ENCODE measurements at regions not wholly inside any gene's neighbourhood (a gene's known extent, or its start where the extent isn't known, plus 50 kb on each side); places are given as distances from the start of the nearest gene placed in this dataset.

DNA sequence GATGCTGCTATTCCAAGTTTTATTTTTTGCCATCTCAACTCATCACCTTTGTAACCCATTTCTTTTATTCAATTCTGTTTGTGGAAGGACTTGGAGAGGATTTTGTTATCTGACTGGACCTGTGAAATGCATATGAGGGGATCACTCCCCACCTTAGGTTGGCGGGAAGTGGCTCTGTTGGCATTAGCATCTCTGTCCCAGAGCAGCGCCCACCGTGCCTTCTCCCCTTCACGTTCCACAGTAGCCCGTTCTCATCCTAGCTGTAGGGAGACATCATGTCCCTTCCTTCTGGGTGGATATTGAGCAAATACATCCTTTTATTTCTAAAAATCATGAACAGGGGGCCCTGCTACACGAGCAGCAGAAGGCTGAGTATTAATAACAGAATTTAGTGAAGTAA lies 330.4 kb downstream of the RFC3 start:
- Histone ChIP-seq H3K4me3 (ENCODE audit: low read depth, low read length) (no peak overlapping the region), H3K9me3 (ENCODE audit: control insufficient read depth, insufficient read depth, low read length) (no peaks in the 10 kb centered on the region), H3K27me3 (ENCODE audit: control insufficient read depth, insufficient read depth, low read length) (no peaks in the 10 kb centered on the region), H3K36me3 (ENCODE audit: control insufficient read depth, insufficient read depth, low read length) (no peaks in the 10 kb centered on the region), H3K27ac (ENCODE audit: low read depth, low read length) (no peak overlapping the region), H3K4me1 (ENCODE audit: control insufficient read depth, insufficient read depth, low read length) (no peaks in the 10 kb centered on the region), H3K9ac (ENCODE audit: low read depth, low read length) (no peak overlapping the region)

DNA sequence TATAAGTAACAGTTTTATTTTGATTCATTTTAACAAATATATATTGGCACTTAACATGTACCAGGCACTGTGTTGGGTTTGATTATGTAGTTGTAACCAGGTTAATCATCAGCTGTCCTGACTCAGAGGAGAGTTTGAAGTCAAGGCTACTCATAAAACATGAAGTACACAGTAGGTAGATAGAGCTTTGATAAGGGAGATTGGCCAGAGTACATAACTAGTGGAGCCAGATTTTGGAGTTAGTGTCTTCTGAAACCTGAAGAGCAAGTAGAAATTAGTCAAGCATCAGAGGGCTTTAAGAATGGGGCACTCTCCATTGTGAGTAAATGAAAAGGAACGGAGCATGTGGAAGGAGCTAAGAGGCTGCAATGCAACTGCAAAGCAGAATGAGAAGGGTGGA lies 333.9 kb downstream of the RFC3 start:
- no peak overlapping the region for H3K27ac ChIP-seq (ENCODE audit: low read depth, low read length)

DNA sequence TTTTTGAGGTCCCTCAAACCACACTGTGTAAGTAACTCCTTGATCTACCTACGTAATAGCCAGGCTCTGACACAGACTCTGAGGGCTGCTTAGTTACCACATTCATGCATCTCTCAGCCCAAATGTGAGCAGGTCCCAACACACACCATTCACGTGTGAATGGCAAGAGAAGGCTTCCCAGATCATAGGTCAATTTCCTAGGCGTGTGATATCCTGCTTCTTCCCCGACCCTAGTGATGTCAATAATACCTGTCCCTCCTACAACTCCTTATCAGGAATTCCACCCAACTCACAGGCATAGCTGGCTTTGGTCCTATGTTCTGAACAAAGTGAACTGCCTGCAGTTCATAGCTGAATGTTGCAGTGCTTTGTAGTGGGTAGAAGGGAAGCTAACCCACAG lies 334.5 kb downstream of the RFC3 start:
- no peaks in the 10 kb centered on the region for H3K27me3 ChIP-seq (ENCODE audit: control insufficient read depth, insufficient read depth, low read length)
- no peaks in the 10 kb centered on the region for H3K9me3 ChIP-seq (ENCODE audit: control insufficient read depth, insufficient read depth, low read length)
- no peak overlapping the region for H3K4me3 ChIP-seq (ENCODE audit: low read depth, low read length)

More for the DNA sequence above, 333.9 kb downstream of the RFC3 start:
- no peaks in the 10 kb centered on the region for H3K36me3 ChIP-seq (ENCODE audit: control insufficient read depth, insufficient read depth, low read length)
- H3K9ac ChIP-seq (ENCODE audit: low read depth, low read length): no peak overlapping the region
- 0 out of 2 replicates have a peak, but pooled peaks cover 1% of the 10 kb centered on the region for H3K4me1 ChIP-seq (ENCODE audit: control insufficient read depth, insufficient read depth, low read length)
- no peaks in the 10 kb centered on the region for H3K9me3 ChIP-seq (ENCODE audit: control insufficient read depth, insufficient read depth, low read length)
- no peaks in the 10 kb centered on the region for H3K27me3 ChIP-seq (ENCODE audit: control insufficient read depth, insufficient read depth, low read length)
- H3K4me3 ChIP-seq (ENCODE audit: low read depth, low read length): no peak overlapping the region

DNA sequence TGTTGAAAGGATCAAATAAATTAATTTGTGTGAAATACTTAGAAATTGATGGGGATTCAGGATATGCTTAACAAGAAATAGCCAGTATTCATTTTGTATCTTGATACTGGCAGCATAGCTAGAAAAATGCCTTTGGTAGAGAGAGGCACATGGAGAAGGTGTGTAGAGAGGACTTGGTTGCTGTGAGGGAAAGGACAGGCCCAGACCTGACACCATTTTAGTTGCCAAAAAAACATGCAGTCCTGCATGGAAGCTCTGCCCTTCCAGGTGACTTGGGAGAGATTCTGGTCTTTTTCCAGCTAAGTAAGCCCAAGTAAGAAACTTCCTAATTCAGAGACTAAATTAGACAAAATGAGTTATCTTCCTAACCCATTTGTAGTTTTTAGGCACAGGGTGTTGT lies 335.0 kb downstream of the RFC3 start:
- peak overlapping the region; percentile 35 for H3K27ac ChIP-seq (ENCODE audit: low read depth, low read length)
- H3K4me1 ChIP-seq (ENCODE audit: control insufficient read depth, insufficient read depth, low read length): 0 out of 2 replicates have a peak, but pooled peaks cover 2% of the 10 kb centered on the region
- H3K36me3 ChIP-seq (ENCODE audit: control insufficient read depth, insufficient read depth, low read length): no peaks in the 10 kb centered on the region
- no peak overlapping the region for H3K9ac ChIP-seq (ENCODE audit: low read depth, low read length)
- H3K4me3 ChIP-seq (ENCODE audit: low read depth, low read length): no peak overlapping the region
- H3K9me3 ChIP-seq (ENCODE audit: control insufficient read depth, insufficient read depth, low read length): no peaks in the 10 kb centered on the region
- H3K27me3 ChIP-seq (ENCODE audit: control insufficient read depth, insufficient read depth, low read length): no peaks in the 10 kb centered on the region

More for the DNA sequence above, 334.5 kb downstream of the RFC3 start:
- 0 out of 2 replicates have a peak, but pooled peaks cover 2% of the 10 kb centered on the region for H3K4me1 ChIP-seq (ENCODE audit: control insufficient read depth, insufficient read depth, low read length)
- H3K36me3 ChIP-seq (ENCODE audit: control insufficient read depth, insufficient read depth, low read length): no peaks in the 10 kb centered on the region
- no peak overlapping the region for H3K27ac ChIP-seq (ENCODE audit: low read depth, low read length)
- no peak overlapping the region for H3K9ac ChIP-seq (ENCODE audit: low read depth, low read length)

DNA sequence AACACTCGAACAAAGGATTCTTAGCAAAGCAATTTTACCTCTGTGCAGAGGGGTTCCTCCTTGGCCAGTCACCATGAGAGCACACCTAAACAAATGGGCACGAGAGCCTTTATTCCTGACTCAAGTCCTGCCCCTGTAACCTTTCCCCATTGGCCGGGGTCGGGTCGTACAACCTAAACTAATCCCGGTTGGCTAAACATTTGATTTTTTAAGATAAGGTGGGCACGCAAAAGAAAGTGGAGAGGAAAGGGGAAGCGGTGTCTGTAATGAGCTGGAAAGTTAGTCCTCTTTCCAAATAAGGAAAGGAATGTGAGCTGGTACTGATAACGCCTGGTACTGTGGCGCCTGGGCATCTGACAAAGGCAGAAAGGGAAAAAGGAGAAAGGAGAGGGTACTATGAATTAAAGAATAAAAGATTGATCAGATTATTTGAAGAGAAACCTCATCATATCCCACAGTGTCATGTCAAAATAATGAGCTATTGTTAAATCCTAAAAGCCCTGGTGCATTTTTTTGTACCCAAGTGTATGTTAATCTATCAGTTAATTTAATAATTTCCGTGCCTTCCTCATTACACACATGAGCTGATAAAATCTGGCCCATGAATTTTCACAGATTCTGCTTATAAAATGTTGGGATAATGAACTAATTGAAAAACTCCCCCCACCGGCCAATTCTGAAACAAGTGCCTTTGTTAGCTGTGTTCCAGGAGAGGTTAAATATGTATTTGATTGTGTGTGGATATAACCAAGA lies 335.7 kb downstream of the RFC3 start:
- H3K9ac ChIP-seq (ENCODE audit: low read depth, low read length): no peak overlapping the region
- H3K9me3 ChIP-seq (ENCODE audit: control insufficient read depth, insufficient read depth, low read length): no peaks in the 10 kb centered on the region
- H3K36me3 ChIP-seq (ENCODE audit: control insufficient read depth, insufficient read depth, low read length): no peaks in the 10 kb centered on the region
- no peak overlapping the region for H3K4me3 ChIP-seq (ENCODE audit: low read depth, low read length)
- 0 out of 2 replicates have a peak, but pooled peaks cover 2% of the 10 kb centered on the region for H3K4me1 ChIP-seq (ENCODE audit: control insufficient read depth, insufficient read depth, low read length)
- no peaks in the 10 kb centered on the region for H3K27me3 ChIP-seq (ENCODE audit: control insufficient read depth, insufficient read depth, low read length)
- H3K27ac ChIP-seq (ENCODE audit: low read depth, low read length): peak overlapping the region; percentile 35

DNA sequence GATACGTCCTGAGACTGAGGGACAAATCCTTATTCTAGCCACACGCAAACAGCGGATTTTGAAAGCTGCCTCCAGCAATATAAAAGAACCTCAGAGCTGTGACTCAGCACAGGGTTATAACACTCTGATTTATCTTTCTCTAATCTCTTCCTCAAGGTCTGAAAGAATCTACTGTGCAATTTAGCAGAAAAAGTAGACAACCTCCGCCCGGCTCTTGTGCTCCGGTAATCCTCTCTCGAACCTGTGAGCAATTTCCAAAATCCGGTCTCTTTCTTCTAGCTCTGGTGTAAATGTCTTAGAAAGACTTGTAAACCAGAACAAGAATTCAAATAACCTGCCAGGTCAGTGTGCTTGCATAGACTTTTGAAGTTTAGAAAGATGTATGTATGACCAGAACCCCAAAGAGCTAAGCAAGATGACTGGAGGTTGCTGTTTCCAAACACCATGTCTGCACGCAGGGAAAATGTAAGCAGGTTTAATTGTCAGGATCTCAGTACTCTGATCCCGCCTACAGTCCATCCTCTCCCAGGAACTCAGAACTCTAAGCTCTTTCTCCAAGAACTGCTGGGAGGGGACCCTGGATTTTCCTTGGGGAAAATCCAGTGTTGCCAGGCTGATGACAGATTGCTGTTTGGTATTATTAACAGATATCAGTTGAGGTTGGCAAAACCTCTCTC lies 338.1 kb downstream of the RFC3 start:
- Histone ChIP-seq H3K36me3 (ENCODE audit: control insufficient read depth, insufficient read depth, low read length) (no peaks in the 10 kb centered on the region), H3K27me3 (ENCODE audit: control insufficient read depth, insufficient read depth, low read length) (no peaks in the 10 kb centered on the region), H3K9me3 (ENCODE audit: control insufficient read depth, insufficient read depth, low read length) (no peaks in the 10 kb centered on the region), H3K4me1 (ENCODE audit: control insufficient read depth, insufficient read depth, low read length) (0 out of 2 replicates have a peak, but pooled peaks cover 2% of the 10 kb centered on the region), H3K4me3 (ENCODE audit: low read depth, low read length) (no peak overlapping the region), H3K27ac (ENCODE audit: low read depth, low read length) (peak overlapping the region; percentile 76), H3K9ac (ENCODE audit: low read depth, low read length) (no peak overlapping the region)

DNA sequence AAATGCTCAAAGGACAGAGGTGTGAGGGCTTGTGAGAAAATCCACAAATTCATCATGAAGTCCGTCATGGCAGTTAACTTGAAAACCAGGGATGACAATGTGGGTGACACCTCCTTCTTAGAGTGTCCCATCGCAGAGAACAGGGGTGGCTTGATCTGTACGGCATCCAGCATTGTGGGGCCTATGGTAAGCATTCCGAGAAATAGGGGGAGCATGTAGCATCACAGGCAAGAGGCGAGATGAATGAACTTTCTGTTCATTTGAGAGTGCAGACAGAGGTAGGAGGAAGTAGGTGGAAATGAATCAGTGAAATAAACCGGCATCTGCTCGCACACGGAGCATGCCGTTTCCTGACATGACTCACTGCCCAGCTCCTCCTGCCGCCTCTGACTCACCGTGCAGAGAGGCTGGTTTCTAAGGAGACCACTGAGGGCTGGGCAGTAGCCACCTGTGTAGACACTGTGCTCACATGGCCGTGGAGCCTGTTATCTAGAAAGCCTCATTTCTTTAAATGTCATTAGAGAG lies 339.0 kb downstream of the RFC3 start:
- Histone ChIP-seq H3K27ac (ENCODE audit: low read depth, low read length) (peak overlapping the region; percentile 76), H3K36me3 (ENCODE audit: control insufficient read depth, insufficient read depth, low read length) (no peaks in the 10 kb centered on the region), H3K9me3 (ENCODE audit: control insufficient read depth, insufficient read depth, low read length) (no peaks in the 10 kb centered on the region), H3K9ac (ENCODE audit: low read depth, low read length) (no peak overlapping the region), H3K4me1 (ENCODE audit: control insufficient read depth, insufficient read depth, low read length) (peaks cover 7% of the 10 kb centered on the region), H3K4me3 (ENCODE audit: low read depth, low read length) (no peak overlapping the region), H3K27me3 (ENCODE audit: control insufficient read depth, insufficient read depth, low read length) (no peaks in the 10 kb centered on the region)

DNA sequence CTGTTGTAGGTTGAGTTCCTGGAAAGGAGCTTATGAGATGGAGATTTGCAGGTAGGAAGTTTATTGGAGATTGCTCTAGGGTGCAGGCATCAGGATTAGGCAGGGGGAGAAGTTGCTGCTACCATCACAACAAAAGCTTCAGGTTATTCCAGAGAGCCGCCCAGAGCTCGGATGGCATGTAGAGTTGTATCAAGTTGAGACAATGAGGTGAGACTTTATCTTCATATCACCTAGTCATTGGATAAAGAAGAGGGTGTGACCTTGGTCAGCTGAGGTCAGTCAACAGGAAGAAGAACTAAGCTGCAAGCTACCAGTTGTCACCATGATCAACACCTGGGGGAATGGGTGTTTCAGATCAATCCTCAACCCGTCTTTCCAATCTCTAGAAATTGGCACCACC lies 342.0 kb downstream of the RFC3 start:
- Histone ChIP-seq H3K36me3 (ENCODE audit: control insufficient read depth, insufficient read depth, low read length) (no peaks in the 10 kb centered on the region), H3K9me3 (ENCODE audit: control insufficient read depth, insufficient read depth, low read length) (no peaks in the 10 kb centered on the region), H3K27me3 (ENCODE audit: control insufficient read depth, insufficient read depth, low read length) (no peaks in the 10 kb centered on the region), H3K4me1 (ENCODE audit: control insufficient read depth, insufficient read depth, low read length) (peaks cover 27% of the 10 kb centered on the region), H3K27ac (ENCODE audit: low read depth, low read length) (no peak overlapping the region), H3K9ac (ENCODE audit: low read depth, low read length) (no peak overlapping the region), H3K4me3 (ENCODE audit: low read depth, low read length) (no peak overlapping the region)

DNA sequence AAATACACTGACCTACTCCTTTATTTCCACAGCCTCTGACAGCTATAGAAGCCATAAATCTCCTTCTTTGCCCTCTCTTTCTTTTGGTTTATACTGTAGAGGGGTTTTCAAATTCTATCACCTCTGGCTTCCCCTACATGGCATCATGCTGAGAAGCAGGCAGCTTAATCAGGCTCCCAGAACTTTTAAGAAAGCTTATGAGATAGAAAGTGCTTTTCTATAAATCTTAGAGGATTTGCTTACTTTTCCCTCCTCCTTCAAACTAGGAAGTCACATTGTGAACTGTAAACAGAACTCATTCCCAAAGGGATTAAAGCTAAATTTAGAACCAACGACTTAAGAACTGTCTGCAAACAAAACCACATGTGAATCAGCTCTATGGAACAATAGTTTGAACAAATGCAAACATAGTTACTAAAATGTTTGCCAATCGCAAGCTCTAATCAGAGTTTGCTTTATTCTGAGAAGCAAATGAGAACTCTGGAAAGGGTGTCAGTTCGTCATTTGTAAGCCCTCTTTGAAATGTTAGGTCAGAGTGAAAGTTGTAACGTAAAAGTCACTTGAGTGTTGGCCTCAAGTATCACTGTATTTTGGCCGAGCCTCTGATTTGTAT lies 344.1 kb downstream of the RFC3 start:
- Histone ChIP-seq H3K9me3 (ENCODE audit: control insufficient read depth, insufficient read depth, low read length) (no peaks in the 10 kb centered on the region), H3K27me3 (ENCODE audit: control insufficient read depth, insufficient read depth, low read length) (no peaks in the 10 kb centered on the region), H3K36me3 (ENCODE audit: control insufficient read depth, insufficient read depth, low read length) (no peaks in the 10 kb centered on the region), H3K9ac (ENCODE audit: low read depth, low read length) (no peak overlapping the region), H3K27ac (ENCODE audit: low read depth, low read length) (peak overlapping the region; percentile 71), H3K4me3 (ENCODE audit: low read depth, low read length) (no peak overlapping the region), H3K4me1 (ENCODE audit: control insufficient read depth, insufficient read depth, low read length) (peaks cover 25% of the 10 kb centered on the region)

DNA sequence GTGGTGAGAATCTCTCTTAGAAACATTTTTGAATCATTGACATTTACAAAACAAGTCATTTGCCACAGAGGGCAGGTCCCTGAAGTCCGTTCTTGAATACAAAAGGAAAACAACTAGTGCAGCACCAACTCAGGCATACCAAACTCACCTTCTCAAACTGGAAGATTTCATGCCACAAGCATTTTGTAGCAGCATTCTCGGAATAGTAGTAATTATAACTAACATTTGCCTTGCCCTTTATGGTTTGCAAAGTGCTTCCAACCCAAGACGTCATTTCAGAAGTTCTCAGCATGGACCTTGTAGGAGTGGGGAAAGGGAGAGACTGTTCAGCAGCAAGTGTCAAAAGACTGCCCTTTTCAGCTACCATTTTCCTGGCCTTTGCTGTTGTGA lies 344.6 kb downstream of the RFC3 start:
- peaks cover 25% of the 10 kb centered on the region for H3K4me1 ChIP-seq (ENCODE audit: control insufficient read depth, insufficient read depth, low read length)
- no peaks in the 10 kb centered on the region for H3K9me3 ChIP-seq (ENCODE audit: control insufficient read depth, insufficient read depth, low read length)
- H3K4me3 ChIP-seq (ENCODE audit: low read depth, low read length): no peak overlapping the region
- H3K36me3 ChIP-seq (ENCODE audit: control insufficient read depth, insufficient read depth, low read length): no peaks in the 10 kb centered on the region
- H3K27ac ChIP-seq (ENCODE audit: low read depth, low read length): peak overlapping the region; percentile 71
- H3K27me3 ChIP-seq (ENCODE audit: control insufficient read depth, insufficient read depth, low read length): no peaks in the 10 kb centered on the region
- H3K9ac ChIP-seq (ENCODE audit: low read depth, low read length): no peak overlapping the region

DNA sequence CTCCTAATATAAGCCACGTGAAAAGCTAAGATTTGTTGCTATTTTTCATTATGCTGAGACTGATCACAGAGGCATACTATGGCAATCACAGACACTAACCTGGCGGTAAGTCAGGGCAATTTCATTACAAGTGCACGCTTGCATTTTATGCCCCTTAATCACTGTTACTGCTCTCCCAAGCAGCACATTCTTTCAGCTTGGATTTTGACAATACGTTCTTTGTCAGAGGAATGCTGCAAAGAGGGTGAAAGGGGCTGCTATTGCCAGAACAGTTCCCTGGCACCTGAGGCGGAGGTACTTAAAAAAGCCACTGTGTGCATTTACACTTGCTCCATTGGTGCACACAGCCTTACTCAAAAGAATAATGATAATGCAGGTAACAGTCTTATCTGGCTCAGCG lies 346.6 kb downstream of the RFC3 start:
- H3K27me3 ChIP-seq (ENCODE audit: control insufficient read depth, insufficient read depth, low read length): no peaks in the 10 kb centered on the region
- no peak overlapping the region for H3K27ac ChIP-seq (ENCODE audit: low read depth, low read length)
- no peak overlapping the region for H3K4me3 ChIP-seq (ENCODE audit: low read depth, low read length)
- H3K9me3 ChIP-seq (ENCODE audit: control insufficient read depth, insufficient read depth, low read length): no peaks in the 10 kb centered on the region
- H3K36me3 ChIP-seq (ENCODE audit: control insufficient read depth, insufficient read depth, low read length): no peaks in the 10 kb centered on the region
- no peak overlapping the region for H3K9ac ChIP-seq (ENCODE audit: low read depth, low read length)
- peaks cover 25% of the 10 kb centered on the region for H3K4me1 ChIP-seq (ENCODE audit: control insufficient read depth, insufficient read depth, low read length)
